OCI-LY3 (cell line): ENCODE measurements at regions not wholly inside any gene's neighbourhood (a gene's known extent, or its start where the extent isn't known, plus 50 kb on each side); places are given as distances from the start of the nearest gene placed in this dataset.

Source experiments
- EZH2phosphoT487 ChIP-seq: fragments of 200-600 bp; shearing (Covaris generic); IDR thresholded peaks from 2 replicates; pipeline ENCODE4 v1.6.1; 2018; ENCODE audit warnings: antibody characterized with exemption, mixed run types, low read depth
- TF ChIP-seq, protein P1 (sequence below): fragments of 200-600, 300-600 bp; sonication (generic); IDR thresholded peaks from 2 replicates; pipeline ENCODE4 v1.5.1; 2014; ENCODE audit warnings: antibody characterized with exemption, low read length, low read depth

DNA sequence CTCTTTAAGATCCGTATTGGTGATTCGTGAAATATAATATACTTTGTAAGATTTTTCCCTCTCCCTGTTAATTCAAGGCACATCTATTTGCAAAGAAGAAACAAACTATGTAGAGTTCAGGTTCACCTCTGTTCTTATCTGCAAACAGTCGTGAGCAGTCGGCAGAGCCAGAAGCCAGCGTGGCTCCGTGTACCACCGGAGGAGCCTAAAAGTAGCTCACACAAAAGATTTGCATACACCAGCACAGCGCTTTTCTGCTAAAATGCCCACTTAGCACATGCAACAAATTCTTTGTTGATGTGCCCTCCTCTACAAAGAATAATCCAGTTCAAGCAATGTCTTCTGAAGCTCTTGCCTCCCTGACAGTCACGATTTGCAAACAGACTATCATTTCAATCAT, 416.0 kb upstream of the TENM3 start:
- TF ChIP-seq, protein P1, sequence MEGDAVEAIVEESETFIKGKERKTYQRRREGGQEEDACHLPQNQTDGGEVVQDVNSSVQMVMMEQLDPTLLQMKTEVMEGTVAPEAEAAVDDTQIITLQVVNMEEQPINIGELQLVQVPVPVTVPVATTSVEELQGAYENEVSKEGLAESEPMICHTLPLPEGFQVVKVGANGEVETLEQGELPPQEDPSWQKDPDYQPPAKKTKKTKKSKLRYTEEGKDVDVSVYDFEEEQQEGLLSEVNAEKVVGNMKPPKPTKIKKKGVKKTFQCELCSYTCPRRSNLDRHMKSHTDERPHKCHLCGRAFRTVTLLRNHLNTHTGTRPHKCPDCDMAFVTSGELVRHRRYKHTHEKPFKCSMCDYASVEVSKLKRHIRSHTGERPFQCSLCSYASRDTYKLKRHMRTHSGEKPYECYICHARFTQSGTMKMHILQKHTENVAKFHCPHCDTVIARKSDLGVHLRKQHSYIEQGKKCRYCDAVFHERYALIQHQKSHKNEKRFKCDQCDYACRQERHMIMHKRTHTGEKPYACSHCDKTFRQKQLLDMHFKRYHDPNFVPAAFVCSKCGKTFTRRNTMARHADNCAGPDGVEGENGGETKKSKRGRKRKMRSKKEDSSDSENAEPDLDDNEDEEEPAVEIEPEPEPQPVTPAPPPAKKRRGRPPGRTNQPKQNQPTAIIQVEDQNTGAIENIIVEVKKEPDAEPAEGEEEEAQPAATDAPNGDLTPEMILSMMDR: no peak
- no peak for TF ChIP-seq EZH2phosphoT487
